ENCODE measurements at regions not wholly inside any gene's neighbourhood (a gene's known extent, or its start where the extent isn't known, plus 50 kb on each side); places are given as distances from the start of the nearest gene placed in this dataset.
"Not testable (repeated sequence)": the region's sequence is repeated elsewhere in the genome, so short reads cannot be mapped to it uniquely, and the experiment has no call there.

DNA sequence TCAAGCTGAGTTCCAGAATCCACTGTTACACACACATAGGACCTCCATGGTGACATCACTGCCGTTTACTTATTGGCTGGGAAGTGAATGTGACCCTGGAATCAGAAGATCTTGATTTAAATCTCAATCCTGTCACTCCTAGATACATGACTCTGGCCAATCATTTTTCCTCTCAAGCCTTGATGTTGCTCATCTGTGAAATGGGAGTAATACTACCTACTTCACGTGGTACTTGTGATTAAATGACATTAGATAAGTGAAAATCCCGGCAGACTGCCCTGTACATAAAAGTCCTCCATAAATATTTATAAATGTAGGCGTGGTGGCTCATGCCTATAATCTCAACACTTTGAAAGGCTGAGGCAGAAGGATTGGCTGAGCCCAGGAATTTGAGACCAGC lies 88.0 kb upstream of the SVIL start:
- intact Hi-C loops (cut with DNase I) = no loop called here
- no peak for DNase-seq (ENCODE audit: low spot score)

DNA sequence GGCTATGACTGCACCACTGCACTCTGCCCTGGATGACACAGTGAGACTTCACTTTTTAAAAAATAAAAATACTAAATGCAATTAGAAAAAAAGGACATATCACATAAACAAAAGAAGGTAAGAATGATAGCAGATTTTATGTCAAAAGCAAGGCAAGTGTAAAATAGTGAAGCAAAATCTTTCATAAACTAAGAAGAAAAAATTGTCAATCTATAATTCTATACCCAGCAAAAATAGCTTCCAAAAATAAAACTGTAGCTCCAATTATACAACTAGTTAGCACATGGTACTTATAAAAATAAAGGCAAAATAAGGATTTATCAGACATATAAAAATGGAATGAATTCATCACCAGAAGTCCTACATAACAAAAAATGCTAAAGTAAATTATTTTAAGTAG lies 85.4 kb upstream of the SVIL start:
- intact Hi-C loops (cut with DNase I) = no loop called here
- DNase-seq (ENCODE audit: low spot score) = no peak

DNA sequence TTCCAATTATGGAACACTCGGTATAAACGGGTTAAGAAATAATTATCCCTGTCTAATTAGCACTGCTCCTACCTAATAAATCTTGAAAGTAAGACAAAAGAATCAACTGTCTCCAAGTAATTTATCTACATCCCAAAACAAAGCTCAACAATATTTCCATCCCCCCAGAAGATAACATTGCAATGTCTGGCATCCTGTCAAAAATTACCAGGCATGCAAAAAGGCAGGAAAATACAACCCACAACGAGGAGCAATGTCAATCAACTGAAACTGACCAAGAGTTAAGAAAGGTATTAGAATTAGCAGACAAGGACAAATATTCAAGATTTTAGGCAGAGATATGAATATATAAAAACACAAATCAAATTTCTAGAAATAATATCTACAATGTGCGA lies 84.5 kb upstream of the SVIL start:
- intact Hi-C loops (cut with DNase I) = no loop called here
- DNase-seq (ENCODE audit: low spot score) = no peak

DNA sequence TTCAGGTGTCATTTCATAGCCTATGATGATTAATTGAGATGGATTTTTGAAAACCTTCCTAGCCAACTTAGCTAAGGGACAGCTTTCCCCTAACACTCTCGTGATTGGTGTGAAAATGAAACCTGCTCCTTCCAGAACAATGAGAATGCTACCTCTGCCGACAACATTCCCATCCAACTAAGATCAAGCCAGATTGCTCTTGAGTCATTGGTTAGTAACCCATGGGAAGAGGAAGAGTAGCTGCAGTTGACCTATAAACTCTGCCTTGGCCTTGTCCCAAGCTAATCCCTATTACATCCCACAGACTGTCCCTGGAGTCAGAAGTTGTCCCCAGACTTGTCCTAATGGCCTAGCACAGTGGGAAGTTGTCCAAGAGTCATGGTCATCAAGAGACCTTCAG lies 80.5 kb upstream of the SVIL start:
- no peak for DNase-seq (ENCODE audit: low spot score)
- intact Hi-C loops (cut with DNase I) = no loop called here

DNA sequence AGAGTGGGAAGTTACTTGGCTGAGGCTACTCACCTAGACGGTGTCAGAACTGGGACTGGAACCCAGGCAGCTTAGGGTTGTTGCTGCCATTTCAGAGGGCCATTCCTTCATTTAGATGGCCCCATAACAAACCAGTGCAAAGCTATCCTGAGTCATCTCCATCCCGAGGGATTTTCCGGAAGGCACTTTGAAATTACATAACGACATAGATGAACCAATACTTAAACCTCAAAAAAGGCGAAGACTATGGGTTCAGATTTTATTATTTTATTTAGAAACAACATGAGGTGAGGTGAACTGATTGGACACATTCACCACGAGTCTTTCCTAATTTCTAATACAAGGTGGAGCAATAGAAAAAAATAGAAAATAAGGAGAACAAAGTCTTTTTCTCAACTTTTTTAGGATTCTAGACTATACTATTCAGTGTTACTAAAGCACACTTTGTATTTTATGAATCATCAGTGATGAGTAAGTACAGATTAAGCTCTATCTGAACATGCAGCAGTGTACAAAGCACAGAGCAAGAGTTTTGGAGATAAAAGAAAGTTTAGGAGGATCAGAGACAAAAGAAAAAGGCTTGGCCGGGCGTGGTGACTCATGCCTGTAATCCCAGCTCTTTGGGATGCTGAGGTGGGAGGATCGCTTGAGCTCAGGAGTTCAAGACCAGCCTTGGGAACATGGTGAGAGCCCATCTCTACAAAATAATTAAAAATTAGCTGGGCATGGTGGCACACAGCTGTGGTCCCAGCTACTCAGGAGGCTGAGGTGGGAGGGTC lies 79.5 kb upstream of the SVIL start:
- intact Hi-C loops (cut with DNase I) = no loop called here
- DNase-seq (ENCODE audit: low spot score) = no peak

DNA sequence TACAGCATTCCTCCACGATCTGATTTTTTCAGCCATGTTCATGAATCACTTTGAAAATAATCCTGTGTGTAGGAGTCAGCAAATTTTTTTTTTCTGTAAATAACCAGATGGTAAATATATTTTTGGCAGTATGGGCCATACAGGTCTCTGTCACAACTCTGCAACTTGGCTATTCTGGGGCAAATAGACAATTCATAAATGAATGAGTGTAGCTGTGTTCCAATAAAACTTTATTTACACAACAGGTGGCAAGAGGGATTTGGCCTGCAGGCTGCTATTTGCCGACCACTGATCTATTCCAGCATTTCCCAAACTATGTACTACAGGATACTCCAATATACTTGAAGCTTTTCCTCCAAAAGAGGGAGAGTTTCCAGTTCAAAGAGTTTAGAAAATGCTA lies 78.7 kb upstream of the SVIL start:
- DNase-seq (ENCODE audit: low spot score) = no peak
- intact Hi-C loops (cut with DNase I) = no loop called here

DNA sequence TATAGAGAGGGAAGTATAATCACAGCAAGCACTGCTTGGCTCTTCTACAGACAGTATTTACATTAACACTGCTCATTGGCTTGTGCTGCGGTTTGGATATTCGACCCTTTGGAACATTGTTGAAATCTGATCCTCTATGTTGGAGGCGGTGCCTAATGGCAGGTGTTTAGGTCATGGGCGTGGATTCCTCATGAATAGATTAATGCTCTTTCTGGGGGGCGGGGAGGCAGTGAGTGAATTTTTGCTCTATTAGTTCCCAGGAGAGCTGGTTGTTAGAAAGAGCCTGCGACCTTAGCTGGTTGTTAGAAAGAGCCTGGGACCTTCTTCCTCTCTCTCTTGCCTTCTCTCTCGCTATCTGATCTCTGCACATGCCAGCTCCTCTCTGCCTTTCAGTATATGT lies 77.3 kb upstream of the SVIL start:
- intact Hi-C loops (cut with DNase I) = no loop called here
- no peak for DNase-seq (ENCODE audit: low spot score)

DNA sequence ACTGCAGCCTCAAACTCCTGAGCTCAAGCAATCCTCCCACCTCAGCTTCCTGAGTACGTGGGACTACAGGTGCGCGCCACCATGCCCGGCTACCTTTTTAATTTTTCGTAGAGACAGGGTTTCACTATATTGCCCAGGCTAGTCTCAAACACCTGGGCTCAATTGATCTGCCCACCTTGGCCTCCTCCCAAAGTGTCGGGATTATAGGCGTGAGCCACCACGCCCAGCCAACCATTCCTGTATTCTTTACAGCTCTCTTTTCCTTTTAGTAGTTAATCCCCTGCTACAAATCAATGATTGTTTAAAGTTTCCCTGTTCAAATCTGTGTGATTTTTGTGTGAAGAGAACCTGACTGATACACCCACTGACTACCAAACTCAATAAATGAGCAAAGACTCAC lies 75.4 kb upstream of the SVIL start:
- intact Hi-C loops (cut with DNase I) = no loop called here
- no peak for DNase-seq (ENCODE audit: low spot score)

DNA sequence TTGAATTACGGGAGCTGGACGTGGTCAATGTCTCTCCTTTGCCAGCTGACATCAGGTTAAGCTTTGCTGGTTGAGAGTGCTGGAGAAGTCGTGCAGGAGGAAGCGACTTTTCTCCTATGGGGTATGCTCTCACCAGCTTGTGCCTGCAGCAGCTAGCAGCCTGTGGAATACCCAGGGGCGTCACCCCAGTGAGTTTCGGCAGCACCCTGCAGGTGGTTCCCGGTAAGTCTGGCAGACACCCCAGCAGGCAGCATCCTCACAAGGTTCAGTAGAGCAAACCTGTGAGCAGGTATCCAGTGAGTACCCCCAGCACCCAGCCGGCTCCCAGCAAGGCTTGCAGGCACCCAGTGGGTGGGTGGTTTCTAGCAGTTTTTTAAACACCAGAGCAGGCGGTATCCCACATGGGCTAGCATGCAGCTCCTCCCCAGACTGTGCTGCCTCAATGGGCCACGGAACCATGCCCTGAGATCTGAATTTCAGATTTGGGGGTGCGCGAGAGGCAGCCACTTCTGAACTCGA lies 74.8 kb upstream of the SVIL start:
- intact Hi-C loops (cut with DNase I) = no loop called here
- no peak for DNase-seq (ENCODE audit: low spot score)

DNA sequence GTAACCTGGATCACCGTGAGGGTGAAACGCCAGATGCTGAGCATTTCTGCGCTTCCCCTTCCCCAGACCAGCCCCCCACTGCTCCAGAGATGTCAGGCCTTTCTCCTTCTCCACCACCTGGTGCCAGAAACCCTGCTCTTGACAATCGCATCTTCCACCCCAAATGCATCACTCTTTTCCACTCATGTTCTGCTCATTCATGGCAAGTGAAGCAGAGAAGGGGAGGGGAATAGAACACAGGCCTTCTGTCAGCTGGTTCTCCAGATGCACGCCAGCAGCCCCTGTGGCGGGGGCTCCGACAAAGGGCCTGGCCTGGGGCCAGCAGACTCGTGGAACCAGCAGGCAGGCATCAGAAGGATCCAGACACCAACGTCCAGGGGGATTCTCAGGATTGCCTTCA lies 68.5 kb upstream of the SVIL start:
- intact Hi-C loops (cut with DNase I) = no loop called here
- DNase-seq (ENCODE audit: low spot score) = no peak

DNA sequence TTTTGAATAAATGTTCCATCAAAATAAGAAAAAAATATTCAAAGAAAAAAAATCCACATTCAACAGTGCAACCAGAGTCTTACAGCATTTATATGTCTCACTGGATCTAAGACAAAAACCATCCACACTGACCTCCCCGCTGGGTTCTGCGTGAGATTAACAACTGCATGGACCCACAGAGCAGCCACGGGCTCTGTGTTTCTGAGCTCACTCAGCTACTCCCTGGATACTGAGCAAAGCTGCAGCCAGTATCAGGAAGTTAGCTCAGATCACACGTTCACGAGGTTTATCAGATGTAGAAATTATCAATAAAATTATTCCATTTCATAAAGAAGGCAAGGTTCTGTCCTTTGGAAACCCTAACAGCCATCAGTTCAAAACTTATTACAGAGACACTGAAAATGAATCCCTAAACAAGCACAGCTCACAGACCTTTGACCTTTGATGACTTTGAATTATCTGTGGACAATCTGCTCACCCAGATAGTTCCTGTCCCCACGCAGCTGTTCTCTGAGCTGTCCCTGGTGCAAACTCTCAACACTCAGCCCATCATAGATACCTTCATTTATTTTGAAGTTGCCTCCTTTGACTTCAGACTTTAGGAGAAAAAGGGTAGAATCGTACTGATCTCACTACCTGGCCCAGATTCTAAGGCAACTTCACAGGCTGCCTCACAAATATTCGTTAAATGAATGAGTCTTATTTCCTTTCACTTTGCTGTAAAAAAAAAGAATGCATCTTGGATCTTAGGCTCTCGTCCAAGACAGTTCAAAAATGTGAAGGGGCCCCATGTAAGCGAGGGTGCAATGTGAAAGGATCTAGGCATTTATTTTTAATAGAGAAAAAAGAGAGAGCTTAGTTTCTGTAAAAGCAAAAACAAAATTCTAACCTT lies 67.7 kb upstream of the SVIL start:
- intact Hi-C loops (cut with DNase I) = no loop called here

DNA sequence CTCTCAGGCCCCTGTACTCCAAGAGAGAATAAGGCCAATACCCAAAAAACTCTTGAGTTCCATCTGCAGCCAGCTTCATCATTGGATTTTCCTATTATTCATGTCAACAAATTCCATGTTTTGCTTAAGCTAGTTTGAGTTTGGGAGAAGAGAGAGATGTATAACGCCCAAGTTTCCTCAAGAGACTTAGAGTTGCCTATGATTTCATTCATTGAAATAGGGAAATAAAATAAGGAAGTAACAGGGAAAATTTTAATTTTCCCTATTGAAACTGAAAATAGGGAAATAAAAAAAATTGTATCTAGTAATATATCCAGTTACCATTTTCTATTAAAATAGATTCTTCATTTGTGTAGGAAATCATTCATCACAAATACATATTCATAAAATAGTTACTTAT lies 66.5 kb upstream of the SVIL start:
- intact Hi-C loops (cut with DNase I) = no loop called here
- no peak for DNase-seq (ENCODE audit: low spot score)

More for the DNA sequence above, 67.7 kb upstream of the SVIL start:
- DNase-seq (ENCODE audit: low spot score) = no peak

DNA sequence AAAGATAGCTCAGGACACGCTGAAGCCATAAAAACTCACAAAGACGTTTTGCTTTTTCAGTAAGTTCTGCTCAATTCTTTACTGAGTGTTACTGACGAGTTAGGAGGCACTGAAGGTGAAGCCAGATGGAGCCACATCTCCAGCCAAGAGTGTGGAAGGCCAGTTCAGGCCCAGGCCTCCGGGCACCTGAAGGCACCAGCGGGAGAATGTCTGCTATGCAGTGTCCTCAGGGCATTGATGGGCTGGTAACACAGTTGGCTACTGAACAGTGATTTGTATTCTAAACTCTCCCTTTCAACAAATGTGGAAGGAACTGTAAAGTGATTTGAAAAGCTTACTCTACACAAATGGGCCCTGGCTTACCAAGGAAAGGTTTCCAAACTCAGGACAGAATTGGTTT lies 64.8 kb upstream of the SVIL start:
- DNase-seq (ENCODE audit: low spot score) = no peak
- intact Hi-C loops (cut with DNase I) = loop anchor here in 1 of 2 donors (1.0 kb wide), 1 partner anchor 12 kb away; no protein-coding TSS in a partner anchor

DNA sequence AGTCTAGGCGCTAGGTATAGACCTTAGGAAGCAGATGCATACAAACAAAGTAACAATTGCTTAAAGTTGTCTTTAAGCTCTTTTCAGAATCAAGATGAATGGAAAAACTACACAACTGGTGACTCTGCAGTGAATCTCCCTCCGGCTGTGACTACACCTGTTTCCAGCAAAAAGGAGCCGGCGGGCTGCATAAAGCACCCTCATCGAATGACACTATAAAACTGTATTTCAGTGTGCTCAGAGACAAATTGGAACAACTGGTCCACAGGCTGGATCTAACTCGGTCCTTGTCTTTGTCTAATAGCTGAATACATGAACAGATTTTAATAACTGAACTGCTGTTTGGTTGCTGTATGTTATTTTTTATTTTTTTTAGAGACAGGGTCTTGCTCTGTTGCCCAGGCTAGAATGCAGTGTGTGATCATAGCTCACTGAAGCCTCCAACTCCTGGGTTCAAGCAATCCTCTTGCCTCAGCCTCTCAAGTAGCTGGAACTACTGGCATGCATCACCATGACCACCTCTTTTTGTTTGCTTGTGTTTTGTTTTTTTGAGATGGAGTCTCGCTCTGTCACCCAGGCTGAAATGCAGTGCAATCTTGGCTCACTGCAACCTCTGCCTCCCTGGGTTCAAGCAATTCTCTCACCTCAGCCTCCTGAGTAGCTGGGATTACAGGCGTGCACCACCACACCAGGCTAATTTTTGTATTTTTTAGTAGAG lies 64.2 kb upstream of the SVIL start:
- no peak for DNase-seq (ENCODE audit: low spot score)
- intact Hi-C loops (cut with DNase I) = no loop called here

DNA sequence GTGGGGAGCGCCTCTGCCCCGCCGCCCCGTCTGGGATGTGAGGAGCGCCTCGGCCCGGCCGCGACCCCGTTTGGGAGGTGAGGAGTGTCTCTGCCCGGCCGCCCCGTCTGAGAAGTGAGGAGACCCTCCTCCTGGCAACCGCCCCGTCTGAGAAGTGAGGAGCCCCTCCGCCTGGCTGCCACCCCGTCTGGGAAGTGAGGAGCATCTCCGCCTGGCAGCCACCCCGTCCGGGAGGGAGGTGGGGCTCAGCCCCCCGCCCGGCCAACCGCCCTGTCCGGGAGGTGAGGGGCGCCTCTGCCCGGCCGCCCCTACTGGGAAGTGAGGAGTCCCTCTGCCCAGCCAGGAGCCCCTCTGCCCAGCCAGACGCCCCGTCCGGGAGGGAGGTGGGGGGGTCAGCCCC lies 61.8 kb upstream of the SVIL start:
- DNase-seq (ENCODE audit: low spot score); intact Hi-C loops (cut with DNase I): not testable (repeated sequence)

DNA sequence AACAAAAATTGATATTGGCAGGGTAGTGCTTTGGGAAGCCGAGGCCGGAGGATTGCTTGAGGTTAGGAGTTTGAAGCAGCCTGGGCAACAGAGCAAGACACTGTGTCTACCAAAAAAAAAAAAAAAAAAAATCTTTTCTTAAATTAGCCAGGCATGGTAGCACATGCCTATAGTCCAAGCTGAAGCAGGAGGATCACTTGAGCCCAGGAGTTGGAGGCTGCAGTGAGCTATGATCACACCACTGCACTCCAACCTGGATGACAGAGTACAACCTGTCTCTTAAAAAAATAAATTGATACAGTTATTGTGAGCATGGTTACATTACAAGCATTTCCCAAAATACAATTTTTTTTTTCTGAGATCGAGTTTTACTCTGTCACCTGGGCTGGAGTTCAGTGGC lies 59.4 kb upstream of the SVIL start:
- intact Hi-C loops (cut with DNase I) = no loop called here
- no peak for DNase-seq (ENCODE audit: low spot score)

DNA sequence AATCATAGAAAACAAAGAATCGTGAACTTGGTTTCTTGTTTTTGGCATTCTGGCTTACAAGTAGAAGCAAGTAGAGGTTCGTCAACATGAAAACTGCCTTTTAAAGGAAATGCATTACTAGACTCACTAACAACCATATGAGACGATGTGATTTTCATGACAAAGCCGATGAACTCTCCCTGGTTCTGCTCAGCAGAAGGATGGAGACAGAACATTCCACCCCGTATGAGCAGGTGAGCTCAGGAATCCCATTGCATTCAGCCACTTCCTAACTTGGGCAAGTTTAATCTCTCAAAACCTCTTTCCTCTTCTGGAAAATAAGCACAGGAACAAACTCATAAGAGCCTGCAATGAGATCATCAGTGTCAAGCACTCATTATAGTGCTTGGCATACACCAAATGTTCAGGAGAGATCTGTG lies 57.4 kb upstream of the SVIL start:
- DNase-seq (ENCODE audit: low spot score) = no peak
- intact Hi-C loops (cut with DNase I) = no loop called here

DNA sequence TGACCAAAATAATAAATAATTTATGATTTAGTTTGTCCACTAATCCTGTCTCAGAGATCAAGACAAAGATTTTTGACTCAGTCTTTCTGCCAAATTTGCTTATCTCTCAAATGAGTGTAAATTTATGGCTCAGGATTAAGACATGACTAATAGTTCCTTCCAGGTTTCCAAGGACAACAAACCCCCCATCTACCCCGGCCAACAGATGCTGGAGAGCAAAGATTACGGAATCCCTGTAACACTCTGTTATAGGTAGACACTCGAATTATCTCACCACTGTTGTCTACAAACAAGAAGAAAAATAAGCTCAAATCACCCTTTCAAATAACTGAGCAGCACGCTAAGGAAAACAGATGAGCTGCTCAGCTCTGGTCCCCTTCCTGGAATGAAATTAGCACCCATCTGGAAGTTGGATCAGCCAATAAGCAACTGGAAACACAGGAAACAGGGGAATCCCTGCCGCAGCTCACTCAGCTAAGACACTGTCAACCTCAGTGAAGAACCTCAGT lies 56.8 kb upstream of the SVIL start:
- intact Hi-C loops (cut with DNase I) = no loop called here

DNA sequence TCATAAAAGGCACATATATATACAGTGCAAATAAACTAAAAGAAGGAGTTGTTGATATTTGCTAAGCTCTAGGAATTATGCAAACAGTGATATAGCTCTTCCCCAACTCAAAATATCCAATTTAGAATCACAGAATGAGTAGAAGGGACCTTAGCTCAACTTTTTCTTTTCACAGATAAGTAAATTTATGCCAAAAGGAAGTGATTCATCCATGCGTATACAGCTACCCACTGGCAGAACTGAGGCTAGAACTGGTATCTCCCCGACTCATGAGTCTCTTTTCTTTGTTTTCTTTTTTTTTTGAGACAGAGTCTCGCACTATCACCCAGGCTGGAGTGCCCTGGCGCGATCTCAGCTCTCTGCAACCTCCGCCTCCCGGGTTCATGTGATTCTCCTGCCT lies 54.2 kb upstream of the SVIL start:
- no peak for DNase-seq (ENCODE audit: low spot score)
- intact Hi-C loops (cut with DNase I) = no loop called here

More for the DNA sequence above, 56.8 kb upstream of the SVIL start:
- DNase-seq (ENCODE audit: low spot score) = no peak

DNA sequence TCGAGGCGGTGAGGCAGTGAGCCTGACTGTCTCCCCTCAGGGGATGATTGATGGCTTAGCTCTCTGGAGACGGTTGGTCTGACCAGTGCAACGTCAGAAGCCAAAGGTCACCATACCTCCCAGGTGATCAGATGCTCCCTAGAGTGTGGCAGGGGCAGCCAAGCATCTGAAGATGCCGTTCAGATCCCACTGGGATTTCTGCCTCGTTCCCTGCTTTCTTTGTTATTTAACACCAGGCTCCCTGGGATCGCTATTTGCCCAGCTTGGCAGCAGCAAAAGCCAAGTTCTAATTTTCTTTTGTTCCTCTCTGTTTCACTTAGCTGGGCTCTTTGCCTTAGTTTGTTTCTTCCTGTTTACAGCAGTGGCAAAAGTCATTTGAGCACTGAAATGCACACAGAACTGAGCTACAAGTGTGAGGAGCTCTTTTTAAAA lies 53.5 kb upstream of the SVIL start:
- intact Hi-C loops (cut with DNase I) = no loop called here
- no peak for DNase-seq (ENCODE audit: low spot score)
